Prostate gland (tissue), 2 donors: ENCODE measurements at regions not wholly inside any gene's neighbourhood (a gene's known extent, or its start where the extent isn't known, plus 50 kb on each side); places are given as distances from the start of the nearest gene placed in this dataset.

Source experiments
- POLR2A ChIP-seq: fragments of 450-650 bp; IDR thresholded peaks from one replicate; pipeline ENCODE4 v1.6.1; 2016; ENCODE audit warnings: antibody characterized with exemption, mild to moderate bottlenecking
- POLR2AphosphoS5 ChIP-seq: sonication (generic); formaldehyde crosslinking; IDR thresholded peaks from one replicate; pipeline ENCODE4 v1.6.1; 2017; ENCODE audit warnings: antibody characterized with exemption
- TF ChIP-seq, protein P1 (sequence below), 4 experiments: fragments of 200-600 bp in 2 of 4; fragments of 450-650 bp in 2 of 4; sonication (generic) in 2 of 4; IDR thresholded peaks; 1 replicate in 3 of 4; 2 replicates in 1 of 4; pipeline ENCODE4 v1.5.1; 2016 to 2019; ENCODE audit warnings: antibody characterized with exemption in 4 of 4, mild to moderate bottlenecking in 2 of 4, moderate library complexity in 2 of 4

DNA sequence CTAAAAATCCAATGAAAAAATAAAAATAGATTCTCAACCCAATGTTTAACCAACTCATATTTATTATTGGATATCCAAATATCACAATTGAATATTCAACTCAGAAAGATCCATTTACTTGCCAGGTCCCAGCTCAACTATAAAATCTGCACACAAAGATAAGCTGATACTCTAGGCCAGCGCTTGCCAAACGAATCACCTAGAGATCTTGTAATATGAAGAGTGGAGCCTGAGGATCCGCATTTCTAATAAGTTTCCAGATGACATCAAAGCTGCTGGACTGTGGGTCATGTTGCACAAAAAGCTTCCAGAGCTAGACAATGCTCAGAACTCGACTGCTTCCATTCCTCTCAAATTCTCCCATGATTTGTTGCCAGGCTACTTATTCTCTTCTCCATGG lies 51.7 kb upstream of the HSF2 start:
- TF ChIP-seq, protein P1, sequence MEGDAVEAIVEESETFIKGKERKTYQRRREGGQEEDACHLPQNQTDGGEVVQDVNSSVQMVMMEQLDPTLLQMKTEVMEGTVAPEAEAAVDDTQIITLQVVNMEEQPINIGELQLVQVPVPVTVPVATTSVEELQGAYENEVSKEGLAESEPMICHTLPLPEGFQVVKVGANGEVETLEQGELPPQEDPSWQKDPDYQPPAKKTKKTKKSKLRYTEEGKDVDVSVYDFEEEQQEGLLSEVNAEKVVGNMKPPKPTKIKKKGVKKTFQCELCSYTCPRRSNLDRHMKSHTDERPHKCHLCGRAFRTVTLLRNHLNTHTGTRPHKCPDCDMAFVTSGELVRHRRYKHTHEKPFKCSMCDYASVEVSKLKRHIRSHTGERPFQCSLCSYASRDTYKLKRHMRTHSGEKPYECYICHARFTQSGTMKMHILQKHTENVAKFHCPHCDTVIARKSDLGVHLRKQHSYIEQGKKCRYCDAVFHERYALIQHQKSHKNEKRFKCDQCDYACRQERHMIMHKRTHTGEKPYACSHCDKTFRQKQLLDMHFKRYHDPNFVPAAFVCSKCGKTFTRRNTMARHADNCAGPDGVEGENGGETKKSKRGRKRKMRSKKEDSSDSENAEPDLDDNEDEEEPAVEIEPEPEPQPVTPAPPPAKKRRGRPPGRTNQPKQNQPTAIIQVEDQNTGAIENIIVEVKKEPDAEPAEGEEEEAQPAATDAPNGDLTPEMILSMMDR (IDR thresholded peaks at IDR 0.05): no peak
- TF ChIP-seq POLR2A: no peak
- no peak for TF ChIP-seq POLR2AphosphoS5
